Hepatocyte (in vitro differentiated cells): ENCODE measurements at regions not wholly inside any gene's neighbourhood (a gene's known extent, or its start where the extent isn't known, plus 50 kb on each side); places are given as distances from the start of the nearest gene placed in this dataset.

ENCODE experiments used
- EZH2phosphoT487 ChIP-seq: fragments of 200-600 bp; sonication (generic); IDR thresholded peaks from one replicate; pipeline ENCODE4 v1.6.1; 2018; ENCODE audit warnings: antibody characterized with exemption, mild to moderate bottlenecking, low read depth, moderate library complexity; ENCODE audit not compliant: unreplicated experiment, severe bottlenecking
- TF ChIP-seq, protein P1 (sequence below): fragments of 200-600 bp; sonication (generic); IDR thresholded peaks from 2 replicates; pipeline ENCODE4 v1.5.1; 2016; ENCODE audit warnings: antibody characterized with exemption, mild to moderate bottlenecking; ENCODE audit not compliant: poor library complexity

DNA sequence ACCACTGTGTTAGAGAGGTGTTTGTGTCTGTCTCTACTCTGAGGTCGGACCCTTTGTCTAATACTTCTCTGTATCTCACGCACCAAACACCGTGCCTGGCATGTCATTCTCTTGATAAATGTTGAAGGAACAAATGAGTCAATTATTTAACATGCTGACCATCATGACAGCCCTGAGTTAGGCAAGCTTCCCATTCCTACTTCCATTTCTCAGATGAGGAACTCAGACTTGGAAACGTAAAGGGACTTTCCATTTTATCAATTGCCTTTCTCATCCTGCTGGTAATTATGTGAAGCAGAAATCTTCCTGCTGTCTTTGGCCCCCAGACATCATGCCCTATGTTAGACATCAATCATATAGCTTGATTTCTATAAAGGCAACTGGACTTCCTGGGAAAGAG lies 227.0 kb upstream of the ECI2 start:
- TF ChIP-seq, protein P1, sequence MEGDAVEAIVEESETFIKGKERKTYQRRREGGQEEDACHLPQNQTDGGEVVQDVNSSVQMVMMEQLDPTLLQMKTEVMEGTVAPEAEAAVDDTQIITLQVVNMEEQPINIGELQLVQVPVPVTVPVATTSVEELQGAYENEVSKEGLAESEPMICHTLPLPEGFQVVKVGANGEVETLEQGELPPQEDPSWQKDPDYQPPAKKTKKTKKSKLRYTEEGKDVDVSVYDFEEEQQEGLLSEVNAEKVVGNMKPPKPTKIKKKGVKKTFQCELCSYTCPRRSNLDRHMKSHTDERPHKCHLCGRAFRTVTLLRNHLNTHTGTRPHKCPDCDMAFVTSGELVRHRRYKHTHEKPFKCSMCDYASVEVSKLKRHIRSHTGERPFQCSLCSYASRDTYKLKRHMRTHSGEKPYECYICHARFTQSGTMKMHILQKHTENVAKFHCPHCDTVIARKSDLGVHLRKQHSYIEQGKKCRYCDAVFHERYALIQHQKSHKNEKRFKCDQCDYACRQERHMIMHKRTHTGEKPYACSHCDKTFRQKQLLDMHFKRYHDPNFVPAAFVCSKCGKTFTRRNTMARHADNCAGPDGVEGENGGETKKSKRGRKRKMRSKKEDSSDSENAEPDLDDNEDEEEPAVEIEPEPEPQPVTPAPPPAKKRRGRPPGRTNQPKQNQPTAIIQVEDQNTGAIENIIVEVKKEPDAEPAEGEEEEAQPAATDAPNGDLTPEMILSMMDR, result no peak
- TF ChIP-seq EZH2phosphoT487, result no peak
